Mammary epithelial cell (primary cell): ENCODE measurements at regions not wholly inside any gene's neighbourhood (a gene's known extent, or its start where the extent isn't known, plus 50 kb on each side); places are given as distances from the start of the nearest gene placed in this dataset.

Source experiments
- CTCF ChIP-seq, 2 donors: IDR thresholded peaks in 1 of 2; conservative IDR thresholded peaks in 1 of 2; 2 replicates each; pipeline ENCODE4 v1.5.1; 2011 to 2012; ENCODE audit warnings: inconsistent platforms in 2 of 2, low read length in 2 of 2, mild to moderate bottlenecking in 2 of 2, control low read depth in 1 of 2, low read depth in 1 of 2; ENCODE audit not compliant: insufficient read depth in 1 of 2; ENCODE audit errors: extremely low read depth in 1 of 2
- EZH2 ChIP-seq: IDR thresholded peaks from 2 replicates; pipeline ENCODE4 v1.6.1; 2012; ENCODE audit warnings: low read length, inconsistent platforms, borderline replicate concordance

- TF ChIP-seq CTCF (conservative IDR thresholded peaks at IDR 0.05 in 1 of 2, IDR thresholded peaks at IDR 0.05 in 1 of 2; ENCODE audit: extremely low read depth in 1 of 2, insufficient read depth in 1 of 2, low read depth in 1 of 2, low read length in 2 of 2) (no peak), EZH2 (no peak)
Measured at GRCh38 chr10:106182542-106182941, 982.0 kb downstream of the SORCS1 start.
